ENCODE measurements at regions not wholly inside any gene's neighbourhood (a gene's known extent, or its start where the extent isn't known, plus 50 kb on each side); places are given as distances from the start of the nearest gene placed in this dataset.
A peak's percentile ranks its signal among the peaks of the same experiment; 100 is the strongest.

- intact Hi-C loops (cut with DNase I; ENCODE audit: low total_unique reads) = no loop called here
Measured at GRCh38 chr2:107323946-107324565, 438.1 kb upstream of the ST6GAL2 start.

GRCh38 chr2:107325981-107326786 is 440.2 kb upstream of the ST6GAL2 start:
- TF ChIP-seq CTCF (IDR thresholded peaks at IDR 0.05) = no peak
- no peak for TF ChIP-seq POLR2A (IDR thresholded peaks at IDR 0.05)

More at GRCh38 chr2:107323946-107324565, 438.1 kb upstream of the ST6GAL2 start:
- Histone ChIP-seq H3K4me1 (no peaks in the 10 kb centered on the region), H3K4me3 (no peak overlapping the region), H3K27me3 (no peaks in the 10 kb centered on the region), H3K9me3 (no peaks in the 10 kb centered on the region), H3K36me3 (no peaks in the 10 kb centered on the region), H3K27ac (no peak overlapping the region)
- DNase-seq = no peak
- TF ChIP-seq CTCF (IDR thresholded peaks at IDR 0.05) = no peak
- no peak for TF ChIP-seq POLR2A (IDR thresholded peaks at IDR 0.05)

GRCh38 chr2:107334306-107334705 is 448.3 kb upstream of the ST6GAL2 start:
- no peaks in the 10 kb centered on the region for H3K4me1 ChIP-seq
- H3K4me3 ChIP-seq = no peak overlapping the region
- DNase-seq = no peak
- H3K27ac ChIP-seq = no peak overlapping the region
- TF ChIP-seq CTCF (IDR thresholded peaks at IDR 0.05) (no peak), POLR2A (IDR thresholded peaks at IDR 0.05) (no peak)
- no peaks in the 10 kb centered on the region for H3K27me3 ChIP-seq
- no peaks in the 10 kb centered on the region for H3K36me3 ChIP-seq
- intact Hi-C loops (cut with DNase I; ENCODE audit: low total_unique reads) = no loop called here
- H3K9me3 ChIP-seq = no peaks in the 10 kb centered on the region

More at GRCh38 chr2:107325981-107326786, 440.2 kb upstream of the ST6GAL2 start:
- Histone ChIP-seq H3K36me3 (no peaks in the 10 kb centered on the region), H3K4me1 (no peaks in the 10 kb centered on the region), H3K27ac (no peak overlapping the region), H3K4me3 (no peak overlapping the region), H3K27me3 (no peaks in the 10 kb centered on the region), H3K9me3 (no peaks in the 10 kb centered on the region)
- no peak for DNase-seq
- intact Hi-C loops (cut with DNase I; ENCODE audit: low total_unique reads) = no loop called here

- intact Hi-C loops (cut with DNase I; ENCODE audit: low total_unique reads) = no loop called here
- TF ChIP-seq CTCF (IDR thresholded peaks at IDR 0.05) = no peak
- TF ChIP-seq POLR2A (IDR thresholded peaks at IDR 0.05) = no peak
- Histone ChIP-seq H3K9me3 (no peaks in the 10 kb centered on the region), H3K27ac (no peak overlapping the region), H3K27me3 (no peaks in the 10 kb centered on the region), H3K4me3 (no peak overlapping the region), H3K36me3 (no peaks in the 10 kb centered on the region), H3K4me1 (no peaks in the 10 kb centered on the region)
- no peak for DNase-seq
Measured at GRCh38 chr2:107336526-107336925, 450.6 kb upstream of the ST6GAL2 start.

GRCh38 chr2:107337209-107337898 is 451.4 kb upstream of the ST6GAL2 start:
- H3K4me1 ChIP-seq = no peaks in the 10 kb centered on the region
- no peaks in the 10 kb centered on the region for H3K27me3 ChIP-seq
- intact Hi-C loops (cut with DNase I; ENCODE audit: low total_unique reads) = no loop called here
- peak overlapping the region in 1 of 2 donors; percentile 31 for H3K27ac ChIP-seq
- H3K36me3 ChIP-seq = no peaks in the 10 kb centered on the region
- no peak overlapping the region for H3K4me3 ChIP-seq
- TF ChIP-seq CTCF (IDR thresholded peaks at IDR 0.05) = no peak
- no peak for TF ChIP-seq POLR2A (IDR thresholded peaks at IDR 0.05)
- H3K9me3 ChIP-seq = no peaks in the 10 kb centered on the region
- no peak for DNase-seq

Measured in uterus (tissue), 3 donors.